Activated CD4-positive, CD25-positive, alpha-beta regulatory T cell treated with anti-CD3 and anti-CD28 coated beads, Interleukin-2, amount 50 U/mL, for 72 hours (primary cell): ENCODE measurements at regions not wholly inside any gene's neighbourhood (a gene's known extent, or its start where the extent isn't known, plus 50 kb on each side); places are given as distances from the start of the nearest gene placed in this dataset.

Experiments used
- DNase-seq: peaks from one replicate; pipeline ENCODE4 v3.0.0; 2021

GRCh38 chr13:79767126-79767525 is 286.2 kb downstream of the NDFIP2 start:
- DNase-seq, result no peak

- no peak for DNase-seq
Observed at GRCh38 chr13:79765331-79765730, 284.4 kb downstream of the NDFIP2 start.

GRCh38 chr13:79749984-79750551 is 269.1 kb downstream of the NDFIP2 start:
- DNase-seq, result no peak

- DNase-seq, result no peak
Observed at GRCh38 chr13:79749566-79749965, 268.6 kb downstream of the NDFIP2 start.

- DNase-seq, result no peak
Observed at GRCh38 chr13:79745081-79745480, 264.1 kb downstream of the NDFIP2 start.

GRCh38 chr13:79742923-79743322 is 262.0 kb downstream of the NDFIP2 start:
- DNase-seq, result no peak

- DNase-seq, result no peak
Observed at GRCh38 chr13:79740991-79741390, 260.0 kb downstream of the NDFIP2 start.

- no peak for DNase-seq
Observed at GRCh38 chr13:79736356-79736755, 255.4 kb downstream of the NDFIP2 start.

- no peak for DNase-seq
Observed at GRCh38 chr13:79735228-79735627, 254.3 kb downstream of the NDFIP2 start.

GRCh38 chr13:79727086-79727485 is 246.1 kb downstream of the NDFIP2 start:
- no peak for DNase-seq

- DNase-seq, result no peak
Observed at GRCh38 chr13:79725841-79726240, 244.9 kb downstream of the NDFIP2 start.

- no peak for DNase-seq
Observed at GRCh38 chr13:79724348-79725103, 243.6 kb downstream of the NDFIP2 start.

GRCh38 chr13:79723519-79724024 is 242.6 kb downstream of the NDFIP2 start:
- no peak for DNase-seq

- no peak for DNase-seq
Observed at GRCh38 chr13:79722885-79723445, 242.0 kb downstream of the NDFIP2 start.

- no peak for DNase-seq
Observed at GRCh38 chr13:79716191-79716590, 235.2 kb downstream of the NDFIP2 start.

GRCh38 chr13:79711631-79712030 is 230.7 kb downstream of the NDFIP2 start:
- DNase-seq, result no peak

GRCh38 chr13:79710376-79710775 is 229.4 kb downstream of the NDFIP2 start:
- DNase-seq, result no peak

GRCh38 chr13:79709471-79709870 is 228.5 kb downstream of the NDFIP2 start:
- no peak for DNase-seq

- no peak for DNase-seq
Observed at GRCh38 chr13:79703772-79704171, 222.8 kb downstream of the NDFIP2 start.

- DNase-seq, result no peak
Observed at GRCh38 chr13:79695754-79696153, 214.8 kb downstream of the NDFIP2 start.

GRCh38 chr13:79692846-79693245 is 211.9 kb downstream of the NDFIP2 start:
- no peak for DNase-seq

- no peak for DNase-seq
Observed at GRCh38 chr13:79691826-79692225, 210.9 kb downstream of the NDFIP2 start.

- no peak for DNase-seq
Observed at GRCh38 chr13:79688741-79689140, 207.8 kb downstream of the NDFIP2 start.

- no peak for DNase-seq
Observed at GRCh38 chr13:79686441-79686840, 205.5 kb downstream of the NDFIP2 start.
